ENCODE measurements at regions not wholly inside any gene's neighbourhood (a gene's known extent, or its start where the extent isn't known, plus 50 kb on each side); places are given as distances from the start of the nearest gene placed in this dataset.
A peak's percentile ranks its signal among the peaks of the same experiment; 100 is the strongest.

DNA sequence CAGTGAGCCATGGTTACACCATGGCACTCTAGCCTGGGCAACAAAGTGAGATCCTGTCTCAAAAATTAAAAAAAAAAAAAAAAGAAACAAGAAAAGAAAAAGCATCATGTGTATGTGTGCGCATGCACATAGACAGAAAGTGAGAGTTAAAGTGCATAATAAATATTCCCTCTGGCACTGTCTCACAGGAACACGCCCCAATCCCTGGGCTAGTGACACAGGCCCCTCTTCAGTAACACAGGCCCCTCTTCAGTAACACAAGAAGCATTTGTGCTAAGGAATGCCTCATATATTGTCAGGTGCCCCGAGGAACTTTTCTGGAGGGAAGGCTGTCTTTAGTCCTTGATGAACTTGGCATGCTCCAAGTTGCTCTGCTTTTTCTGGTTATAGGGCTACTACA, 57.5 kb downstream of the RPL27A start:
- DNase-seq (ENCODE audit: extremely low read depth in 1 of 11, low read depth in 9 of 11, low spot score in 4 of 11) = no peak

GRCh38 chr11:8744423-8744822, 61.8 kb downstream of the RPL27A start:
- DNase-seq (ENCODE audit: extremely low read depth in 1 of 11, low read depth in 9 of 11, low spot score in 4 of 11) = no peak

DNA sequence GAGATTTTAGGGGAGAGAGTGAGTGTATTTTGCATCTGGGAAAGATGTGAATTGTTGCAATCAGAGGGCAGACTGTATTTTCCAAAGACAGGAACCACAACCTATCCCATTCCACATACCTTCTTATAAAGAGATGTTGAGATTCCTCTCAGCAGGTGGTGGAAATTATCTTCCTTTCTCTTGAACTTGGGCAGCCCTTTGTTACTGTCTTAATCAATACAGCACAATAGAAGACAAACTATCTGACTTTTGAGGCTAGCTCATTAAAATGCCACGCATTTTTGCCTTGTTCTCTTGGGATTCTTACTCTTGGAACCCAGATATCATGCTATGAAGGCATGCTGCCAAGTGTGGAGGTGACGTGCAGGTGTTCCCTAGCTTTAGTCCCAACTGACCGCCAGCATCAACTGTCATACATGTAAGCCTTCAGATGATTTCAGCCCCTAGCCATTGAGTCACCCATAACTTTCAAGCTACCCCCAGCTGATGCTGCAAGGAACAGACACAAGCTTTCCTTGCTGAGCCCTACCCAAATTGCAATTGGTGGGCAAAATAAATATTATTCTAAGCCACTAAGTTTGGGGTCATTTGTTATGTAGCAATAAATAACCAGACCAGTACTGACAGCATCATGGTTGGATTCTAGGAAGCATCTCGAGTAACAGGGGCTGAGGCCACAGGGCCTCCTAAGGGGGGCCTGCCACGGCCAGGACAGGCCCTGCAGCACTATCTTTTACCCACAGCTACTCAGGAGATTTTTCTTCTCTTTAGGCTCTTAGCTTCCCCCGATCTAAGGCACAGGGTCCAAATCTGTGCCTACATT, 63.0 kb downstream of the RPL27A start:
- no peak for DNase-seq (ENCODE audit: extremely low read depth in 1 of 11, low read depth in 9 of 11, low spot score in 4 of 11)

DNA sequence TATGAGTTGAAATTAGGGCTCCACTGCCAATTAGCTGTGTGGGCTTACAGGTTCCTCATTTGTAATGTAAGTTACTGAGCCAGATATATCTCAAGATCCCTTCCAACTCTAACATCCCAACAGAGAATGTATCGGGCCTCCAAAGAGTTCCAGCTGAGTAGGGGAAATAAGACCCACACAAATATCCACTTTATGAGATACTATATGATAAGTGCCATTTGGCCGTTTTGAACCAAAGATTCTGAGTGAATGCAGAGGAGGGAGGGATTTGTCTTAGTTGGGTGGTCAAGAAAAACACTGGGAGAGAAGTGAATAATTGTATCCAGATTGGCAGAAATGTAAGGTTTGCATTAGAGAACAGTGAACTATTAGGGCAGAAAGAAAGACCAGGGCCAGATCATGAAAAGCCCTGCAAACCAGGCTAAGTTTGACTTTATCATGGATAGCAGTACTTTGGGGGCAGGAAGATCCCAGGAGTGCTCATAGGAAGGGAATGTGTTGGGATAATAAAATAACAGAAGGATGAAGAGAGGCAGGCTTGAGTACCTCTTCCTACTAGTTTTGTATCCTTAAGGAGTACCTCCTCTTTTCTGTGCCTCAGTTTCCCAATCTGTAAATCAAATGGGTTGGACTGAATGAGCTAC, 63.9 kb downstream of the RPL27A start:
- DNase-seq (ENCODE audit: extremely low read depth in 1 of 11, low read depth in 9 of 11, low spot score in 4 of 11) = no peak

DNA sequence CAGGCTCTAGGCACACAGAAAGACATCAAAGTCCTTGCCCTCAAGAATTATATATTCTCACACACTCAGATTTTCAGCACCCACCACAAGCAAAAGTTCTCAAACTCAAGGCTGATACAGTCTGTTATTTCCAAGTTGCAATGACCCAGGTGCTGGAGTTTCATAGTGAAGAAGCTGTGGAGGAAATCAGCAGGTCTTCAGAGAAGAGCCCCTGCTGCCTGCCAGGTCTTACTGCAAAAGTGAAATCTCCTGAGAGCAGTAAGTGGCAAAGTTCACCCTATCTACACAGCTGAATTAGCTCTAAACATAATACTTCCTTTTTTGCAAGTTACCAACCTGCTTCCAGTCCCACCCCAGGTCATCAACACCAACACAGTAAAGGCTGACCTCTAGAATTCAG, 64.6 kb downstream of the RPL27A start:
- DNase-seq (ENCODE audit: extremely low read depth in 1 of 11, low read depth in 9 of 11, low spot score in 4 of 11) = no peak

GRCh38 chr11:8748317-8748716, 65.7 kb downstream of the RPL27A start:
- DNase-seq (ENCODE audit: extremely low read depth in 1 of 11, low read depth in 9 of 11, low spot score in 4 of 11) = no peak

GRCh38 chr11:8749202-8749601, 66.6 kb downstream of the RPL27A start:
- DNase-seq (ENCODE audit: extremely low read depth in 1 of 11, low read depth in 9 of 11, low spot score in 4 of 11) = no peak

DNA sequence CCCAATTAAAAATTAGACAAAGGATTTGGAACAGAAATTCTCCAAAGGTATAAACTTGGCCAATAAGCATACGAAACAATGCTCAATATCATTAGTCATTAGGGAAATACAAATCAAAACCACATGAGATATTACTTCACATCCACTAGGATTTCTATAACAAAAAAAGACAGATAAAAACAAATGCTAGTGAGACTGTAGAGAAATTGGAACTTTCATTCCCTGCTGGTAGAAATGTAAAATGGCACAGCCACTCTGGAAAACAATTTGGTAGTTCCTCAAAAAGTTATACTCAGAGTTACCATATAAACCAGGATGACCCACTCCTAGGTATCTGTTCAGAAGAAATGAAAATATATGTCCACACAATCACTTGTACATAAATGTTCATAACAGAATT, 71.6 kb downstream of the RPL27A start:
- DNase-seq (ENCODE audit: extremely low read depth in 1 of 11, low read depth in 9 of 11, low spot score in 4 of 11) = no peak

- DNase-seq (ENCODE audit: extremely low read depth in 1 of 11, low read depth in 9 of 11, low spot score in 4 of 11) = no peak
These were observed 73.6 kb downstream of the RPL27A start for GRCh38 chr11:8756201-8756600.

GRCh38 chr11:8757047-8757446, 74.5 kb downstream of the RPL27A start:
- no peak for DNase-seq (ENCODE audit: extremely low read depth in 1 of 11, low read depth in 9 of 11, low spot score in 4 of 11)

GRCh38 chr11:8757533-8757932, 74.9 kb downstream of the RPL27A start:
- DNase-seq (ENCODE audit: extremely low read depth in 1 of 11, low read depth in 9 of 11, low spot score in 4 of 11) = no peak

GRCh38 chr11:8758619-8759169, 76.1 kb downstream of the RPL27A start:
- DNase-seq (ENCODE audit: extremely low read depth in 1 of 11, low read depth in 9 of 11, low spot score in 4 of 11) = no peak

DNA sequence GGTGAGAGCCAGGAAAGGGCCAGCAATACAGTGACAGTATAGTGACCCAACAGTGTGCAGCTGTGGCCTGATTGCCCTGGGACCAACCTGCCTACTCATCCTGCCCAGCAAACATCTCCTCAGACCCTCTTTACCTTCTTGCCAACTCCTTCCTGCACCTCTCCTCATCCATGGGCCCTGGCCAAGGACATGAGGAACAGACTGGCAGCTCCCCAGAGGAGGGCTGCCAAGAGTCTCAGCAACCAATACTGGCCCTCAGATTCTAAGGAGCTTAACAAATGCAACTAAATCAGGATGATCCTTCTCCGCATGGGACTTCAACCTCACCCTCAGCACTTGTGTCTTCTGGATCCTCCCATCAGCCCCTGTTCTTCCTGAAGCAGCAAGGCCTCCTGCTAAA, 77.0 kb downstream of the RPL27A start:
- no peak for DNase-seq (ENCODE audit: extremely low read depth in 1 of 11, low read depth in 9 of 11, low spot score in 4 of 11)

DNA sequence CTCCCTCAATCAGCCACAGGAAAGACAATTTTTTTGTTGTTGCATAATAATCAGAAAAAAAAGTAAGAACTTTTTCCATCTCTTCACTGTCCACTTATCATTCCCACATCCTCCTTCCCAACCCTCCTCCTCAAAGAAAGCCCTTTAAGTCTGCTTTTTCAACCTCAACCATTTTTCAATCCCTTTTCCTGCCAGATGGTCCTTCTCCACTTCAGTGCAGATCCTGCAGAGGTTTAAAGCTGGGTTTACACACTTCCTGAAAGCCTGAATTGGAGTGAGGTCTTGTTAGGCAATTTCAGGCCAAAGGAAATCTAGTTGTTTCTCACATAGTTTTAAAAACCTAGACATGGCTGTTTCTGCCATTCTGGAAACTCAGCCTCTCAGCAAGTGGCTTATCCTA, 78.3 kb downstream of the RPL27A start:
- DNase-seq (ENCODE audit: extremely low read depth in 1 of 11, low read depth in 9 of 11, low spot score in 4 of 11) = peak in 8 of 11 donors; percentile 32 to 69 (median 52)

DNA sequence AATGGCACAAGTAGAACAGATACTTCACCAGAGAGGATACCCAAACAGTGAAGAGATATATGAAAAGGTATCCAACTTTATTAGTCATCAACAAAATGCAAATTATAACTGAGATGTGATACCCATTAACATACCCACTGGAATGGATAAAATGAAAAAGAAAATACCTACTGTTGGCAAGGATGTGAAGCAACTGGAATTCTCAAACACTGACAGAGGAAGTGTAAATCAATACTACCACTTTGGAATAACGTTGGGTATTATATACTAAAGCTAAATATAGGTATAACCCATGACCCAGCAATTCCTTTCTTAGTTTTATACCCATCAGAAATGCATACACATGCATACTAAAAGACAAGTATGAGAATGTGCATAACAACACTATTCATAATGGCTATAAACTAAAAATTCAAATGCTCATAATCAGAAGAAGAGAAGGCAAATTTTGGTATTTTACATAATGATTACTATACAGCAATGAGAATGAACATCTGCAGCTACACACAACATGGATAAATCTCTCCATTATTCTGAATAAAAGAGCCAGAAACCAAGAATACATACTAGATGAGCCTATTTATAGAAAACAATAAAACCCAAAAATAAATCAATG, 80.6 kb downstream of the RPL27A start:
- no peak for DNase-seq (ENCODE audit: extremely low read depth in 1 of 11, low read depth in 9 of 11, low spot score in 4 of 11)

GRCh38 chr11:8765294-8765693, 82.7 kb downstream of the RPL27A start:
- no peak for DNase-seq (ENCODE audit: extremely low read depth in 1 of 11, low read depth in 9 of 11, low spot score in 4 of 11)

- DNase-seq (ENCODE audit: extremely low read depth in 1 of 11, low read depth in 9 of 11, low spot score in 4 of 11) = no peak
These were observed 83.7 kb downstream of the RPL27A start for GRCh38 chr11:8766043-8766987.

- no peak for DNase-seq (ENCODE audit: extremely low read depth in 1 of 11, low read depth in 9 of 11, low spot score in 4 of 11)
These were observed 84.4 kb downstream of the RPL27A start for GRCh38 chr11:8766988-8767374.
